Gastrocnemius medialis (tissue), 4 donors: ENCODE measurements at regions not wholly inside any gene's neighbourhood (a gene's known extent, or its start where the extent isn't known, plus 50 kb on each side); places are given as distances from the start of the nearest gene placed in this dataset.

Experiments
- ATAC-seq, 2 donors: fragments of 150-250 bp; one replicate each; pipeline ENCODE4 v1.9.1; 2016
- DNase-seq, 2 donors: peaks; one replicate each; pipeline ENCODE4 v3.0.0-alpha.2; 2019
- H3K27ac ChIP-seq, 4 donors: fragments of 200-600 bp; sonication (generic); 1 replicate in 1 of 4; 2 replicates in 3 of 4; pipeline ENCODE4 v1.5.1; 2016 to 2018; ENCODE audit warnings: mild to moderate bottlenecking in 2 of 4, moderate library complexity in 1 of 4
- H3K27me3 ChIP-seq, 3 donors: fragments of 200-600 bp; sonication (generic) in 2 of 3; 1 replicate in 1 of 3; 2 replicates in 2 of 3; pipeline versions ENCODE4 v1.5.1 to v1.6.0; 2016 to 2019; ENCODE audit warnings: mild to moderate bottlenecking in 1 of 3, moderate library complexity in 1 of 3
- H3K36me3 ChIP-seq, 2 donors: fragments of 200-600 bp; sonication (generic) in 1 of 2; one replicate each; pipeline ENCODE4 v1.5.1; 2017 to 2018
- H3K4me1 ChIP-seq, 2 donors: fragments of 200-600 bp; sonication (generic) in 1 of 2; one replicate each; pipeline ENCODE4 v1.5.1; 2016 to 2017; ENCODE audit warnings: mild to moderate bottlenecking in 2 of 2
- H3K4me3 ChIP-seq, 4 donors: fragments of 200-600 bp; sonication (generic) in 3 of 4; 1 replicate in 1 of 4; 2 replicates in 3 of 4; pipeline ENCODE4 v1.5.1; 2016 to 2019; ENCODE audit warnings: mild to moderate bottlenecking in 2 of 4
- H3K9me3 ChIP-seq, 3 donors: fragments of 200-600 bp; sonication (generic) in 2 of 3; 1 replicate in 1 of 3; 2 replicates in 2 of 3; pipeline ENCODE4 v1.5.1; 2016 to 2019
- POLR2A ChIP-seq, 2 donors: fragments of 450-650 bp; IDR thresholded peaks; one replicate each; pipeline ENCODE4 v1.6.1; 2017; ENCODE audit warnings: antibody characterized with exemption in 2 of 2, mild to moderate bottlenecking in 2 of 2, moderate library complexity in 2 of 2
- in situ Hi-C, 4 donors: fragments of 200-750 bp; cut with MboI; loops; one replicate each; pipeline versions ENCODE4 v1.15.0 to v1.8.0; 2017; ENCODE audit warnings: low sequenced_read_pairs in 4 of 4
- intact Hi-C: fragments of 100-400 bp; cut with DNase I; formaldehyde crosslinking; loops from one replicate; pipeline ENCODE4 v1.15.1; 2023; ENCODE audit warnings: low total_unique reads
- TF ChIP-seq, protein P1 (sequence below), 5 experiments: fragments of 450-650 bp in 3 of 5; fragments of 200-600 bp in 2 of 5; sonication (generic) in 2 of 5; IDR thresholded peaks in 4 of 5; conservative IDR thresholded peaks in 1 of 5; 1 replicate in 4 of 5; 2 replicates in 1 of 5; pipeline ENCODE4 v1.5.1; 2016 to 2019; ENCODE audit warnings: antibody characterized with exemption in 5 of 5, mild to moderate bottlenecking in 3 of 5, moderate library complexity in 3 of 5

DNA sequence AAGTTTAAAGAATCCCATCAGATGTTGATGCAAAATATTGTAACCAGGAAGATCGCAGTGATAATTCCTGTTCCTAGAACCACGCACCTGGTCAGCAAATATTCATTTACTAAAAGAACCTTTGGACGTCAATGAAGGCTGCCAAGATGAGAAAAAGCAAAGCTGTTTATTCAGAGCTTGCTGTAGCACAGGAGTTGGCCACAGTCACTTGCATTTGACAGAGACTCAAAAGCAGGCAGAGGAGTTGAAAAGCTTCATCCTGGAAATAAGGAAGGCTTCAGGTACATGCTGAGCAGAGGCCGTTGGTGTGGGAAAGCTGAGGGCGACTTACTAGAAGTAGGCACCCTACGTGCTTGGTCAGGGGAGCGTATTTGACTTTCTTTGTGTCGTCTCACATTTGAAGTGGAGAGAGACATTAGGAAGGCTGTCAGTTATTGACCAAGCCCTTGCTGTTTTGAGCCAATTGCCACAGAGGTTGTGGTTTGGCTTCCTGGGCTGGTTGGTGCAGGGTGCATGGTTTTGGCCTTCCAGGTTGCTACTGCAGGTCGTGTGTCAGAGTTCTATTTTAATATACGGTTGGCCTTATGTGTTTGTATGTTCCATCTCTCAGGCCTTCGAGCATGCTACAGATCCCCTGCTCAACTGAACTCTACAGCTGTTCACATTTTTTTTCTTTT lies 289.6 kb downstream of the METTL4 start:
- H3K27me3 ChIP-seq = no peaks in the 10 kb centered on the region
- ATAC-seq (no peak), DNase-seq (no peak)
- in situ Hi-C loops (no loop called here), intact Hi-C loops (no loop called here)
- H3K4me1 ChIP-seq = no peaks in the 10 kb centered on the region
- H3K27ac ChIP-seq = no peak overlapping the region
- TF ChIP-seq, protein P1, sequence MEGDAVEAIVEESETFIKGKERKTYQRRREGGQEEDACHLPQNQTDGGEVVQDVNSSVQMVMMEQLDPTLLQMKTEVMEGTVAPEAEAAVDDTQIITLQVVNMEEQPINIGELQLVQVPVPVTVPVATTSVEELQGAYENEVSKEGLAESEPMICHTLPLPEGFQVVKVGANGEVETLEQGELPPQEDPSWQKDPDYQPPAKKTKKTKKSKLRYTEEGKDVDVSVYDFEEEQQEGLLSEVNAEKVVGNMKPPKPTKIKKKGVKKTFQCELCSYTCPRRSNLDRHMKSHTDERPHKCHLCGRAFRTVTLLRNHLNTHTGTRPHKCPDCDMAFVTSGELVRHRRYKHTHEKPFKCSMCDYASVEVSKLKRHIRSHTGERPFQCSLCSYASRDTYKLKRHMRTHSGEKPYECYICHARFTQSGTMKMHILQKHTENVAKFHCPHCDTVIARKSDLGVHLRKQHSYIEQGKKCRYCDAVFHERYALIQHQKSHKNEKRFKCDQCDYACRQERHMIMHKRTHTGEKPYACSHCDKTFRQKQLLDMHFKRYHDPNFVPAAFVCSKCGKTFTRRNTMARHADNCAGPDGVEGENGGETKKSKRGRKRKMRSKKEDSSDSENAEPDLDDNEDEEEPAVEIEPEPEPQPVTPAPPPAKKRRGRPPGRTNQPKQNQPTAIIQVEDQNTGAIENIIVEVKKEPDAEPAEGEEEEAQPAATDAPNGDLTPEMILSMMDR (IDR thresholded peaks at IDR 0.05 in 4 of 5, conservative IDR thresholded peaks at IDR 0.05 in 1 of 5) = no peak
- TF ChIP-seq POLR2A (IDR thresholded peaks at IDR 0.05) = no peak
- H3K36me3 ChIP-seq = no peaks in the 10 kb centered on the region
- no peak overlapping the region for H3K4me3 ChIP-seq
- H3K9me3 ChIP-seq = no peaks in the 10 kb centered on the region

DNA sequence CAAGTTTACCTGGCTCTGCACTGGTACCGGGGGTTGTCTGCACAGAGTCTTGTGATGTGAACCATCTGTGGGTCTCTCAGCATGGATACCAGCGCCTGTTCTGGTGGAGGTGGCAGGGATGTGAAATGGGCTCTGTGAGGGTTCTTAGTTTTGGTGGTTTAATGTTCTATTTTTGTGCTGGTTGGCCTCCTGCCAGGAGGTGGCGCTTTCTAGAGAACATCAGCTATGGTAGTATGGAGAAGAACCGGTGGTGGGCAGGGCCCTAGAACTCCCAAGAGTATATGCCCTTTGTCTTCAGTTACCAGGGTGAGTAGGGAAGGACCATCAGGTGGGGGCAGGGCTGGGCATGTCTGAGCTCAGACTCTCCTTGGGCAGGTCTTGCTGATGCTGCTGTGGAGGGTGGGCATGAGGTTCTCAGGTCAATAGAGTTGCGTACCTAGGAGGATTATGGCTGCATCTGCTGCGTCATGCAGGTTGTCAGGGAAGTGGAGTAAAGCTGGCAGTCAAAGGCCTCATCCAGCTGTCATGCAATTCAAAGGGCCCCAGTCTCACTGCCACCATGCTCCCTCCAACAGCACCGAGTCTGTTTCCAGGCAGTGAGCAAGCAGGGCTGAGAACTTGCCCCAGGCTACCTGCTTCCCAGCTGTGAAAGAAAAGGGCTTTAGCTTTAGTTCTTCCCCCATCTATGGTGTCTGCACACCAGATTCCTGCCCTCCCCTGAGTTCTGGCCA lies 278.0 kb downstream of the METTL4 start:
- no peaks in the 10 kb centered on the region for H3K9me3 ChIP-seq
- no peak for TF ChIP-seq POLR2A (IDR thresholded peaks at IDR 0.05)
- TF ChIP-seq, protein P1 (IDR thresholded peaks at IDR 0.05 in 4 of 5, conservative IDR thresholded peaks at IDR 0.05 in 1 of 5) = no peak
- DNase-seq (no peak), ATAC-seq (no peak)
- no peaks in the 10 kb centered on the region for H3K36me3 ChIP-seq
- H3K27me3 ChIP-seq = no peaks in the 10 kb centered on the region
- H3K4me3 ChIP-seq = no peak overlapping the region
- H3K27ac ChIP-seq = no peak overlapping the region
- H3K4me1 ChIP-seq = no peaks in the 10 kb centered on the region
- intact Hi-C loops (no loop called here), in situ Hi-C loops (no loop called here)

DNA sequence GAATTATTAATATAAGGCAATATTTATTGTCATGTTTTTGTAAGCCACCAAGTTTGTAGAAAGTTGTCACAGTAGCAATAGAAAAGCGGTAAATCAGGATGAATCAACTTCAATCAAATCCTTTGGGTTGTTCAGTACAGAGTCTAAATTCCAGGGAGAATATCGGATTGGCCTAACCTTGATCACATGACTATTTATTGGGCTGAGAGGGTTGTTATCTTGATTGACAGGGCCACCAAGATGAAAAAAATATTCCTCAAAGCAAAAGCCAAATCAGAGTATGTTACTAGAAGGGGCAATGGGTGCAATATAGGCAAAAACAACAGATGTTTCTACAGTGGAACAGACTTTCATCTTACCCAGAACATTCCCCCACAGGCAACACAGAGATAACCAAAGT lies 270.0 kb downstream of the METTL4 start:
- no peak overlapping the region for H3K4me3 ChIP-seq
- no peaks in the 10 kb centered on the region for H3K36me3 ChIP-seq
- ATAC-seq (no peak), DNase-seq (no peak)
- in situ Hi-C loops (no loop called here), intact Hi-C loops (no loop called here)
- no peaks in the 10 kb centered on the region for H3K9me3 ChIP-seq
- no peak overlapping the region for H3K27ac ChIP-seq
- no peaks in the 10 kb centered on the region for H3K4me1 ChIP-seq
- H3K27me3 ChIP-seq = no peaks in the 10 kb centered on the region
- TF ChIP-seq POLR2A (IDR thresholded peaks at IDR 0.05) = no peak
- TF ChIP-seq, protein P1 (IDR thresholded peaks at IDR 0.05 in 4 of 5, conservative IDR thresholded peaks at IDR 0.05 in 1 of 5) = no peak

DNA sequence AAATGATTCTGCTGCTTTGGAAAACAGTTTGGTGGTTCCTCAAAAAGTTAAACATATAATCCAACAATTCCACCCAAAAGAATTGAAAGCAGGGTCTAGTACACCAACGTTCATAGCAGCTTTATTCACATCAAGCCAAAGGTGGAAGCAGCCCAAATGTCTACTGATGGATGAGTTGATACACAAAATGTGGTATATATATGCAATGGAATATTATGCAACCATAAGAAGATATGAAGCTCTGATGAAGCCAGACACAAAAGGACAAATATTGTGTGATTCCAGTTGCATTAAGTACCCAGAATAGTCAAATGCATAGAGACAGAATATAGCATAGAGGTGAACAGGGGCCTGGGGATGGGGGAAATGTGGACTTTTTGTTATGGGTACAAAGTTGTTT lies 269.3 kb downstream of the METTL4 start:
- intact Hi-C loops (no loop called here), in situ Hi-C loops (no loop called here)
- TF ChIP-seq, protein P1 (IDR thresholded peaks at IDR 0.05 in 4 of 5, conservative IDR thresholded peaks at IDR 0.05 in 1 of 5) = no peak
- TF ChIP-seq POLR2A (IDR thresholded peaks at IDR 0.05) = no peak
- Histone ChIP-seq H3K36me3 (no peaks in the 10 kb centered on the region), H3K4me3 (no peak overlapping the region), H3K27me3 (no peaks in the 10 kb centered on the region), H3K27ac (no peak overlapping the region), H3K9me3 (no peaks in the 10 kb centered on the region), H3K4me1 (no peaks in the 10 kb centered on the region)
- ATAC-seq (no peak), DNase-seq (no peak)
